ENCODE measurements at regions not wholly inside any gene's neighbourhood (a gene's known extent, or its start where the extent isn't known, plus 50 kb on each side); places are given as distances from the start of the nearest gene placed in this dataset.

DNA sequence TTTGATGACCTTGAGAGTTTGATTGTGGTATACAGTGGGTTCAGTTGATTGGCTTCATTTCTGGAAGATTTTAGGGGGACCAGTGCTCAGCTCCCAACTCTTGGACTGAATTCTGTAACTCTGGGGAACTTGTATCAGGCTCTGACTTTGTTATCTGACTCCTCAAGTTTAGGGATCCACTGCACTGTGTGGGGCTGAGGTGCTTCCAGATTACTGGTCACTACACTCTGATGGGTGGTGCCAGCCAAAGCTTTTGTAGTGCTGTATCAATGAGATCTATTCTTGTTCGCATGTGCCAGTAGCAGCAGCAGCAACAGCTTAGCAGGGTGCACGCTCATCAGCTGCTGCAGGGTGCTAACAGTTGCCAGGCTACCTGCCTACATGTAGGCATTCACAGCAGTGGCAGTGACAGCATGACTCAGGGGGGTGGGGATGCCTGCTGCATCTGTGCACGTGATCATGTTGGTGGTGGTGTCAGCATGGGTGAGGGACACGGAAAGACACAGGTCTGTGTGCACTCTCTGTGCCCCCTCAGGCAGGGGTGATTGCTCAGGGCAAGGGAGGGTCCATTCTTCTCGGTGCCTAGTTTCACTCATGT, 438.8 kb upstream of the SEMA6A start:
- 53 to 78% (median 62%) methylated on average over 2 to 5 of the region's 5 CpGs for WGBS, 5 donors
- Histone ChIP-seq H3K4me1 (no peaks in the 10 kb centered on the region), H3K27me3 (no peaks in the 10 kb centered on the region), H3K27ac (no peak overlapping the region), H3K36me3 (no peaks in the 10 kb centered on the region), H3K9me3 (peaks cover 0 to 11% (median 3%) of the 10 kb centered on the region in 4 donors), H3K4me3 (no peak overlapping the region)
- intact Hi-C loops (cut with DNase I; ENCODE audit: low total_unique reads), result no loop called here
- TF ChIP-seq EP300 (IDR thresholded peaks at IDR 0.05) (no peak), POLR2A (IDR thresholded peaks at IDR 0.05) (no peak), POLR2AphosphoS5 (IDR thresholded peaks at IDR 0.05) (no peak)
- TF ChIP-seq, protein P1, sequence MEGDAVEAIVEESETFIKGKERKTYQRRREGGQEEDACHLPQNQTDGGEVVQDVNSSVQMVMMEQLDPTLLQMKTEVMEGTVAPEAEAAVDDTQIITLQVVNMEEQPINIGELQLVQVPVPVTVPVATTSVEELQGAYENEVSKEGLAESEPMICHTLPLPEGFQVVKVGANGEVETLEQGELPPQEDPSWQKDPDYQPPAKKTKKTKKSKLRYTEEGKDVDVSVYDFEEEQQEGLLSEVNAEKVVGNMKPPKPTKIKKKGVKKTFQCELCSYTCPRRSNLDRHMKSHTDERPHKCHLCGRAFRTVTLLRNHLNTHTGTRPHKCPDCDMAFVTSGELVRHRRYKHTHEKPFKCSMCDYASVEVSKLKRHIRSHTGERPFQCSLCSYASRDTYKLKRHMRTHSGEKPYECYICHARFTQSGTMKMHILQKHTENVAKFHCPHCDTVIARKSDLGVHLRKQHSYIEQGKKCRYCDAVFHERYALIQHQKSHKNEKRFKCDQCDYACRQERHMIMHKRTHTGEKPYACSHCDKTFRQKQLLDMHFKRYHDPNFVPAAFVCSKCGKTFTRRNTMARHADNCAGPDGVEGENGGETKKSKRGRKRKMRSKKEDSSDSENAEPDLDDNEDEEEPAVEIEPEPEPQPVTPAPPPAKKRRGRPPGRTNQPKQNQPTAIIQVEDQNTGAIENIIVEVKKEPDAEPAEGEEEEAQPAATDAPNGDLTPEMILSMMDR (IDR thresholded peaks at IDR 0.05), result no peak
- peak in 1 of 2 donors; percentile 41 for DNase-seq

DNA sequence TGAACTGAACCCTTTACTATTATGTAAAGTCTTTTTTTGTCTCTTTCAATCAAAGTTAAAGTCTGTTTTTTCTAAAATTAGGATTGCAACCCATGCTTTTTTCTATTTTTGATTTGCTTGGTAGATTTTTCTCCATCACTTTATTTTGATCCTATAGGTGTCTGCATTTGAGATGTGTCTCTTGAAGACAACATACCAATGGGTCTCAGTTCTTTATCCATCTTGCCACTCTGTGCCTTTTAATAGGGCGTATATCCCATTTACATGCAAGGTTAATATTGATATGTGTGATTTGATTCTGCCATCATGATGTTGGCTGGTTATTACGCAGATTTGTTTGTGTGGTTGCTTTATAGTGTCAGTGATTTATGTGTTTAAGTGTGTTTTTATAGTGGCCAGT, 436.0 kb upstream of the SEMA6A start:
- no peak overlapping the region for H3K4me3 ChIP-seq
- TF ChIP-seq POLR2AphosphoS5 (IDR thresholded peaks at IDR 0.05), result no peak
- TF ChIP-seq EP300 (IDR thresholded peaks at IDR 0.05), result no peak
- TF ChIP-seq, protein P1 (IDR thresholded peaks at IDR 0.05), result no peak
- TF ChIP-seq POLR2A (IDR thresholded peaks at IDR 0.05), result no peak
- peaks cover 0 to 11% (median 3%) of the 10 kb centered on the region in 4 donors for H3K9me3 ChIP-seq
- no peaks in the 10 kb centered on the region for H3K27me3 ChIP-seq
- WGBS, 5 donors, result 81 to 95% (median 86%) methylated on average over 2 of the region's 2 CpGs
- H3K4me1 ChIP-seq, result no peaks in the 10 kb centered on the region
- no peak overlapping the region for H3K27ac ChIP-seq
- DNase-seq, result no peak
- intact Hi-C loops (cut with DNase I; ENCODE audit: low total_unique reads), result no loop called here
- no peaks in the 10 kb centered on the region for H3K36me3 ChIP-seq

DNA sequence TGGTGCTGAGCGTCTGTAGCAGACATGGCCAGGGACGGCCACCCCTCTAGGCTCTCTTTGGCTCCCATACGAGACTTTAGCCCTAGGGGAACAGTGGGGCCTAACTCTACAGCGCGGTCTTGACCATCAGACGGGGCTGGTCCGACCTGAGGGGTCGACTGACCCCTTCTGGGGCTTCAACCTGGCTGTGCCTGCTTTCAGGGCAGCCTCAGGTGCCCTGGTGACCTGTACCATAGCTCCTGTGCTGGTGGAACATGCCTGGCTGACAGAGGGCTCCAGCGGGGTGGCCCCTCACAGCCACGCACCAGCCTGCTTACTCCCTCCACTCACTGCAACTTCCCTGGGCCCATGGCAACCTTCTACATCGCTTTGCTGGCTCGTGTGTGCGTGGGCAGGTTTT, 423.4 kb upstream of the SEMA6A start:
- WGBS, 5 donors, result 81 to 90% (median 84%) methylated on average over 9 to 13 of the region's 13 CpGs
- no peaks in the 10 kb centered on the region for H3K4me1 ChIP-seq
- intact Hi-C loops (cut with DNase I; ENCODE audit: low total_unique reads), result no loop called here
- TF ChIP-seq POLR2AphosphoS5 (IDR thresholded peaks at IDR 0.05), result no peak
- no peak for TF ChIP-seq POLR2A (IDR thresholded peaks at IDR 0.05)
- TF ChIP-seq, protein P1 (IDR thresholded peaks at IDR 0.05), result no peak
- TF ChIP-seq EP300 (IDR thresholded peaks at IDR 0.05), result no peak
- peaks cover 0 to 14% (median 0%) of the 10 kb centered on the region in 4 donors for H3K9me3 ChIP-seq
- H3K27ac ChIP-seq, result no peak overlapping the region
- H3K36me3 ChIP-seq, result no peaks in the 10 kb centered on the region
- H3K4me3 ChIP-seq, result no peak overlapping the region
- no peaks in the 10 kb centered on the region for H3K27me3 ChIP-seq
- no peak for DNase-seq

DNA sequence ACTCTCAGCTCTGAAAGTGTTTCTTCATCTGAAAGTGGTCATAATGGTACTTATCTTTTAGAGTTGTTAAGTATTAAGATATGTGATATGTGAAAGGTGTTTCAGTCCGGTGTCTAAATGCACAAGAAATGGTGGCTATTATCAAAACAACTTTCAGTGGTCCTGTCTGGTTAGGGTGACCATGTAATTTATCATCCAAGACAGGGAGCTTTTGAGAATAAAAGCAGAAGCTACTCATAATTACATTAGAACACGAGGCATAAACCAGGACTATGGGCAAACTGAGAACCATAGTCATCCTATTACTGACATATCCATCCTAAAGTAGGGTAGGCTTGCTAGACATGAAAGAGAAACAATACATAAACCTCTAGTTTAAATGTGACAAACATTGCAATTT, 418.1 kb upstream of the SEMA6A start:
- H3K4me1 ChIP-seq, result no peaks in the 10 kb centered on the region
- H3K9me3 ChIP-seq, result no peaks in the 10 kb centered on the region
- no peak overlapping the region for H3K4me3 ChIP-seq
- H3K27ac ChIP-seq, result no peak overlapping the region
- WGBS, 5 donors, result 24 to 44% (median 41%) methylated on average over 2 of the region's 2 CpGs
- intact Hi-C loops (cut with DNase I; ENCODE audit: low total_unique reads), result no loop called here
- no peaks in the 10 kb centered on the region for H3K27me3 ChIP-seq
- no peaks in the 10 kb centered on the region for H3K36me3 ChIP-seq
- DNase-seq, result no peak
- TF ChIP-seq POLR2A (IDR thresholded peaks at IDR 0.05), result no peak
- TF ChIP-seq, protein P1 (IDR thresholded peaks at IDR 0.05), result no peak
- TF ChIP-seq POLR2AphosphoS5 (IDR thresholded peaks at IDR 0.05), result no peak
- TF ChIP-seq EP300 (IDR thresholded peaks at IDR 0.05), result no peak
